ENCODE measurements at regions not wholly inside any gene's neighbourhood (a gene's known extent, or its start where the extent isn't known, plus 50 kb on each side); places are given as distances from the start of the nearest gene placed in this dataset.

DNA sequence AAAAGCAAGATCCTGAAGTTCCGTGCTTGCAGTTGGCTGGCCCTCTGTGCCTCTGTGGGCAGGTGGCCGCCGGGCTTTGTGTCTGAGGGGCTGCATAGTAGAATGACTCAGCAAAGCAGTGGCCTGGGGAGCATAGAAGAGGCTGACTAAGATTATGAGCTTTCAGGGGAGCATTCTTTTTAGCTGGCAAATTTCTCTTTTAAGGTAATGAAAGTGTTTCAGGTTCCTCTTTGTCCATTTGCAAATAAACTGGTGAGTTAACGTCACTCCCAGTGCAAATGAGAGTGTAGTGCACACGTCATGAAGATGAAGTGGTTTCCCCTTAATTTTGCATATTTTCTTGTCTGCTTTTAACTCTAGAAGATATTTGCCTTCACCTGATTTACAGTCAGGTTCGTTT is 98.6 kb downstream of the BCL2L11 start:
- peak; percentile 74 for DNase-seq (ENCODE audit: low read depth)
- TF ChIP-seq, protein P1, sequence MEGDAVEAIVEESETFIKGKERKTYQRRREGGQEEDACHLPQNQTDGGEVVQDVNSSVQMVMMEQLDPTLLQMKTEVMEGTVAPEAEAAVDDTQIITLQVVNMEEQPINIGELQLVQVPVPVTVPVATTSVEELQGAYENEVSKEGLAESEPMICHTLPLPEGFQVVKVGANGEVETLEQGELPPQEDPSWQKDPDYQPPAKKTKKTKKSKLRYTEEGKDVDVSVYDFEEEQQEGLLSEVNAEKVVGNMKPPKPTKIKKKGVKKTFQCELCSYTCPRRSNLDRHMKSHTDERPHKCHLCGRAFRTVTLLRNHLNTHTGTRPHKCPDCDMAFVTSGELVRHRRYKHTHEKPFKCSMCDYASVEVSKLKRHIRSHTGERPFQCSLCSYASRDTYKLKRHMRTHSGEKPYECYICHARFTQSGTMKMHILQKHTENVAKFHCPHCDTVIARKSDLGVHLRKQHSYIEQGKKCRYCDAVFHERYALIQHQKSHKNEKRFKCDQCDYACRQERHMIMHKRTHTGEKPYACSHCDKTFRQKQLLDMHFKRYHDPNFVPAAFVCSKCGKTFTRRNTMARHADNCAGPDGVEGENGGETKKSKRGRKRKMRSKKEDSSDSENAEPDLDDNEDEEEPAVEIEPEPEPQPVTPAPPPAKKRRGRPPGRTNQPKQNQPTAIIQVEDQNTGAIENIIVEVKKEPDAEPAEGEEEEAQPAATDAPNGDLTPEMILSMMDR (IDR thresholded peaks at IDR 0.05; ENCODE audit: low read depth, low read length), result no peak
- no peak overlapping the region for H3K4me3 ChIP-seq (ENCODE audit: low read depth, low read length)

DNA sequence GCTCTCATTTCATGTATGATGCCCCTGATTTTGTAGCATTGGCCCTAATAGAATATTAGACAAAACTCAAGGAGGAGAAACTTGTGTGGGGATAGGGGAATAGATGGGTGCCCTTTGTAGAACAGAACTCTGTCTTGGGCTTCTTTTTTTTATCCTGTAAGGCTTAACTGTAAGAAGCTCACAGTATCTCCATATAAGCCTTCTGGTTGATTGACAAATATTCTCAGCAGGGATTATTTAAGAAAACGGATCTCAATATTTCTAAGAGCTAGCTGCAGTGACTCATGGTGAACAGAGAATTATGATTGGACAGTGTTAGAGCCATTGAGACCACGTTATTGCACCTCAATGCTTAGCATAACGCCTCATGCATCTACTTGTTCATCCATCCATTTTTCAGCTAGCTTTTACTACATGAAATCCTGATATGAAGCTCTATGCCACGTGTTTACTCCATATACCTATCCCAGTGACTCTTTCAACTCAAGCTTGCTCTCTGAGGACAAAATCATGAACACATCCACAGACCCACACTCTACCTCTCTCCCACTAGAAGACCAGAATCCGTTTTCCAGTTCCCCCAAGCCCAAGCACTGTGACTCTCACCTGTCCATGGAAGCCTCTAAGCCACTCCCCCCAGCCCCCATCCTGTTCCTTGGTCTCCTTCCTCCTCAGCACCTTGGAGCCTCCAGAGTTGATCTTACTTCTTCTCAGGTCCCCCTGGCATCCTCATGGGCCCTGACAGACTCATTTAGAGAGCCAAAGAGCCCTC is 99.2 kb downstream of the BCL2L11 start:
- peak; percentile 33 for DNase-seq (ENCODE audit: low read depth)
- TF ChIP-seq POLR2A (IDR thresholded peaks at IDR 0.05; ENCODE audit: extremely low read depth, insufficient read length) (no peak), MYC (IDR thresholded peaks at IDR 0.05; ENCODE audit: low read depth, low read length) (no peak)
- TF ChIP-seq, protein P2, sequence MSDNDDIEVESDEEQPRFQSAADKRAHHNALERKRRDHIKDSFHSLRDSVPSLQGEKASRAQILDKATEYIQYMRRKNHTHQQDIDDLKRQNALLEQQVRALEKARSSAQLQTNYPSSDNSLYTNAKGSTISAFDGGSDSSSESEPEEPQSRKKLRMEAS (IDR thresholded peaks at IDR 0.05; ENCODE audit: low read depth, low read length), result no peak
- TF ChIP-seq, protein P1 (IDR thresholded peaks at IDR 0.05; ENCODE audit: low read depth, low read length), result no peak
- no peak overlapping the region for H3K4me3 ChIP-seq (ENCODE audit: low read depth, low read length)

DNA sequence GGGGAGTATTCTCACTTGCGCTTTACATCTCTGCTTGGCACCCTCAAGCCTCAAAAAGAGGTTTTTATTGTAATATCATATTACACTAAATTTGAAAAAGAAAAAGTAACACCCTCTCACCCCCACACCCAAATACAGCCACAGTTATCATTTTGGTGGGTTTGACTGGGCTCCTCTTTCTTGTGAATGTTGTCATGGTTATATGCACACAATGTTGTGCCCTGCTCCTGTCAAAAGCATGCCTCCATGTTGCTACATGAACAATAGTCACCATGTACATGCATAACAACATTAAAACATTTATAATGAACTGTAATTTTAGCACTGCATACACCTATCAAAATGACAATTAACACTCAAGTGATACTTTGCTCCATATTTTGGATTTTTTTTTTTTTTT is 100.2 kb downstream of the BCL2L11 start:
- TF ChIP-seq POLR2A (IDR thresholded peaks at IDR 0.05; ENCODE audit: extremely low read depth, insufficient read length) (no peak), MYC (IDR thresholded peaks at IDR 0.05; ENCODE audit: low read depth, low read length) (no peak)
- TF ChIP-seq, protein P2 (IDR thresholded peaks at IDR 0.05; ENCODE audit: low read depth, low read length), result no peak
- TF ChIP-seq, protein P1 (IDR thresholded peaks at IDR 0.05; ENCODE audit: low read depth, low read length), result no peak
- DNase-seq (ENCODE audit: low read depth), result no peak
- H3K4me3 ChIP-seq (ENCODE audit: low read depth, low read length), result no peak overlapping the region

DNA sequence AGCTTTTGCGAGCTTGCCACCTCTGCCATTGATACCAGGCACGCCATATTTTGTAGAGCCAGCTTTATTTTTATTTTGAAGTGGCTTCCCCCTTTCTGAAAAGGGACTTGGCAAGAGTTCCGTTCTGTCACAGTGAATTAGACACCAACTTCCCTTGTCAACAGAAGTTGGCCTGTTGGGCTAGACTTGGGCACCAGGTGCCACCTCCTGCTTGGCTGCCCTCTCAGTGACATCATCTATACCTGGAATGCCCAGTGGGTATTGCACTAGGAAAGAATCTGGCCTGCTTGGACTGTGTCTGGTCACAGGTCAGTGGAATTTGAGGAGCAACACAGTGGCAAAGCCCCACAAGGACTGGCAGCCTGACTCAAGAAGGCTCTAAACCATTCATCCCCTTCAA is 101.0 kb downstream of the BCL2L11 start:
- TF ChIP-seq, protein P1 (IDR thresholded peaks at IDR 0.05; ENCODE audit: low read depth, low read length), result no peak
- TF ChIP-seq, protein P2 (IDR thresholded peaks at IDR 0.05; ENCODE audit: low read depth, low read length), result no peak
- TF ChIP-seq MYC (IDR thresholded peaks at IDR 0.05; ENCODE audit: low read depth, low read length), result no peak
- no peak for TF ChIP-seq POLR2A (IDR thresholded peaks at IDR 0.05; ENCODE audit: extremely low read depth, insufficient read length)
- no peak overlapping the region for H3K4me3 ChIP-seq (ENCODE audit: low read depth, low read length)
- DNase-seq (ENCODE audit: low read depth), result no peak

DNA sequence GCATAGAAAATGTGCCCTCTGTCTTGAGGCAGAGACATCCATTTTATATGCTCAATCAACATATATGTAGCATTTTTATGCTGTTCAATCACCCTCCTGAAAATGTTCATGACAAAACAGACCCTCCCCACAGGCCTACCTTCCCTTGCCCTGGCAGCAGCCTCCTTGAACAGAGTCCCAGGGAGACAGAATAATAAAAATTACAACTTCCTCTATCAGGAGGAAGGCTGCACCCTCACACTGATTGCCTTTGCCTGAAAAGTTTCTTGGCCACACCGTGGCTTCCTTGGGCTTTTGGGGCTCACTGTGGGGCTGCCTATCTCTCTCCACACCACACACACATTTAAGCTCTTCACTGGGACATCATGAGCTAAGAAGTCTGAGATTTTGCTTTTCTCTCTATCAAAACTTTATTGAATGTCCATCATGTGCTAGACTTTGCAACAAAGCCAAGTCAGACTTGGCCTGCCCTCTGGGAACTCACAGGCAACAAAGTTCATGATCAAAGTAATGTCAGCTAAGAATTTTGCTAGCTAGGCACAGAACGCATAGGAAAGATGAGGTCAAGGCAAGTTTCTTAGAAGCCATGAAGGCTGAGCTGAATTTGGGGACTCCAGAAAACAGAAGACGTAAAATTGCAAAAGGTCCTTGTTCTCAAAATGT is 101.6 kb downstream of the BCL2L11 start:
- H3K4me3 ChIP-seq (ENCODE audit: low read depth, low read length), result no peak overlapping the region
- TF ChIP-seq POLR2A (IDR thresholded peaks at IDR 0.05; ENCODE audit: extremely low read depth, insufficient read length) (no peak), MYC (IDR thresholded peaks at IDR 0.05; ENCODE audit: low read depth, low read length) (no peak)
- TF ChIP-seq, protein P2 (IDR thresholded peaks at IDR 0.05; ENCODE audit: low read depth, low read length), result no peak
- TF ChIP-seq, protein P1 (IDR thresholded peaks at IDR 0.05; ENCODE audit: low read depth, low read length), result no peak
- no peak for DNase-seq (ENCODE audit: low read depth)
